ENCODE measurements at regions not wholly inside any gene's neighbourhood (a gene's known extent, or its start where the extent isn't known, plus 50 kb on each side); places are given as distances from the start of the nearest gene placed in this dataset.

- no peak for DNase-seq (ENCODE audit: extremely low read depth, insufficient read length)
Measured at GRCh38 chr12:45599196-45599595, 130.3 kb upstream of the ARID2 start.

GRCh38 chr12:45601390-45601789, 128.1 kb upstream of the ARID2 start:
- H3K4me3 ChIP-seq (replicated peaks; ENCODE audit: low read depth, low read length) = no peak overlapping the region
- no peaks in the 10 kb centered on the region for H3K36me3 ChIP-seq (ENCODE audit: control insufficient read depth, insufficient read depth, low read length)
- DNase-seq (ENCODE audit: extremely low read depth, insufficient read length) = no peak
- TF ChIP-seq CTCF (IDR thresholded peaks at IDR 0.05; ENCODE audit: insufficient read depth, low read length, poor library complexity, severe bottlenecking) = no peak
- no peaks in the 10 kb centered on the region for H3K27me3 ChIP-seq (replicated peaks; ENCODE audit: control insufficient read depth, insufficient read depth, low read length)

More at GRCh38 chr12:45599196-45599595, 130.3 kb upstream of the ARID2 start:
- no peaks in the 10 kb centered on the region for H3K27me3 ChIP-seq (replicated peaks; ENCODE audit: control insufficient read depth, insufficient read depth, low read length)
- H3K4me3 ChIP-seq (replicated peaks; ENCODE audit: low read depth, low read length) = no peak overlapping the region
- no peak for TF ChIP-seq CTCF (IDR thresholded peaks at IDR 0.05; ENCODE audit: insufficient read depth, low read length, poor library complexity, severe bottlenecking)
- no peaks in the 10 kb centered on the region for H3K36me3 ChIP-seq (ENCODE audit: control insufficient read depth, insufficient read depth, low read length)

GRCh38 chr12:45601888-45602287, 127.6 kb upstream of the ARID2 start:
- TF ChIP-seq CTCF (IDR thresholded peaks at IDR 0.05; ENCODE audit: insufficient read depth, low read length, poor library complexity, severe bottlenecking) = no peak
- no peak for DNase-seq (ENCODE audit: extremely low read depth, insufficient read length)
- no peak overlapping the region for H3K4me3 ChIP-seq (replicated peaks; ENCODE audit: low read depth, low read length)
- no peaks in the 10 kb centered on the region for H3K27me3 ChIP-seq (replicated peaks; ENCODE audit: control insufficient read depth, insufficient read depth, low read length)
- H3K36me3 ChIP-seq (ENCODE audit: control insufficient read depth, insufficient read depth, low read length) = no peaks in the 10 kb centered on the region

GRCh38 chr12:45605624-45606023, 123.9 kb upstream of the ARID2 start:
- no peak for DNase-seq (ENCODE audit: extremely low read depth, insufficient read length)
- Histone ChIP-seq H3K27me3 (replicated peaks; ENCODE audit: control insufficient read depth, insufficient read depth, low read length) (no peaks in the 10 kb centered on the region), H3K4me3 (replicated peaks; ENCODE audit: low read depth, low read length) (no peak overlapping the region), H3K36me3 (ENCODE audit: control insufficient read depth, insufficient read depth, low read length) (no peaks in the 10 kb centered on the region)
- no peak for TF ChIP-seq CTCF (IDR thresholded peaks at IDR 0.05; ENCODE audit: insufficient read depth, low read length, poor library complexity, severe bottlenecking)

GRCh38 chr12:45611061-45611460, 118.4 kb upstream of the ARID2 start:
- TF ChIP-seq CTCF (IDR thresholded peaks at IDR 0.05; ENCODE audit: insufficient read depth, low read length, poor library complexity, severe bottlenecking) = no peak
- Histone ChIP-seq H3K4me3 (replicated peaks; ENCODE audit: low read depth, low read length) (no peak overlapping the region; the same call in none of the 2 replicates), H3K36me3 (ENCODE audit: control insufficient read depth, insufficient read depth, low read length) (no peaks in the 10 kb centered on the region), H3K27me3 (replicated peaks; ENCODE audit: control insufficient read depth, insufficient read depth, low read length) (no peaks in the 10 kb centered on the region)
- DNase-seq (ENCODE audit: extremely low read depth, insufficient read length) = no peak

GRCh38 chr12:45611495-45611894, 118.0 kb upstream of the ARID2 start:
- no peak overlapping the region; the same call in 1 of the 2 replicates for H3K4me3 ChIP-seq (replicated peaks; ENCODE audit: low read depth, low read length)
- TF ChIP-seq CTCF (IDR thresholded peaks at IDR 0.05; ENCODE audit: insufficient read depth, low read length, poor library complexity, severe bottlenecking) = no peak
- H3K36me3 ChIP-seq (ENCODE audit: control insufficient read depth, insufficient read depth, low read length) = no peaks in the 10 kb centered on the region
- H3K27me3 ChIP-seq (replicated peaks; ENCODE audit: control insufficient read depth, insufficient read depth, low read length) = no peaks in the 10 kb centered on the region
- no peak for DNase-seq (ENCODE audit: extremely low read depth, insufficient read length)

Data from GM06990 (cell line).